HEK293 (cell line): ENCODE measurements at regions not wholly inside any gene's neighbourhood (a gene's known extent, or its start where the extent isn't known, plus 50 kb on each side); places are given as distances from the start of the nearest gene placed in this dataset.

Source experiments
- CTCF ChIP-seq: fragments of 450-650 bp; formaldehyde crosslinking; IDR thresholded peaks from 2 replicates; pipeline ENCODE4 v1.5.1; 2016; ENCODE audit warnings: missing biosample characterization, missing genetic modification characterization
- ZBTB21 ChIP-seq: fragments of 450-650 bp; formaldehyde crosslinking; IDR thresholded peaks from 2 replicates; pipeline ENCODE4 v1.5.1; 2017; ENCODE audit warnings: missing biosample characterization, missing genetic modification characterization
- ZNF175 ChIP-seq: fragments of 450-650 bp; formaldehyde crosslinking; IDR thresholded peaks from 2 replicates; pipeline ENCODE4 v1.5.1; 2016; ENCODE audit warnings: missing biosample characterization, missing genetic modification characterization
- ZNF184 ChIP-seq: fragments of 450-650 bp; IDR thresholded peaks from 2 replicates; pipeline ENCODE4 v1.5.1; 2018; ENCODE audit warnings: missing biosample characterization, mild to moderate bottlenecking, missing genetic modification characterization
- ZSCAN30 ChIP-seq: fragments of 450-650 bp; IDR thresholded peaks from 2 replicates; pipeline ENCODE4 v1.5.1; 2018; ENCODE audit warnings: missing biosample characterization, mild to moderate bottlenecking, missing genetic modification characterization, moderate library complexity
- TF ChIP-seq, protein P1 (sequence below): fragments of 450-650 bp; formaldehyde crosslinking; IDR thresholded peaks from 2 replicates; pipeline ENCODE4 v1.5.1; 2016; ENCODE audit warnings: missing biosample characterization, missing genetic modification characterization, low read depth

GRCh38 chr7:17046259-17046658 lies 164.5 kb upstream of the AGR3 start:
- TF ChIP-seq CTCF (tag by site-specific recombination) = no peak
- TF ChIP-seq, protein P1, sequence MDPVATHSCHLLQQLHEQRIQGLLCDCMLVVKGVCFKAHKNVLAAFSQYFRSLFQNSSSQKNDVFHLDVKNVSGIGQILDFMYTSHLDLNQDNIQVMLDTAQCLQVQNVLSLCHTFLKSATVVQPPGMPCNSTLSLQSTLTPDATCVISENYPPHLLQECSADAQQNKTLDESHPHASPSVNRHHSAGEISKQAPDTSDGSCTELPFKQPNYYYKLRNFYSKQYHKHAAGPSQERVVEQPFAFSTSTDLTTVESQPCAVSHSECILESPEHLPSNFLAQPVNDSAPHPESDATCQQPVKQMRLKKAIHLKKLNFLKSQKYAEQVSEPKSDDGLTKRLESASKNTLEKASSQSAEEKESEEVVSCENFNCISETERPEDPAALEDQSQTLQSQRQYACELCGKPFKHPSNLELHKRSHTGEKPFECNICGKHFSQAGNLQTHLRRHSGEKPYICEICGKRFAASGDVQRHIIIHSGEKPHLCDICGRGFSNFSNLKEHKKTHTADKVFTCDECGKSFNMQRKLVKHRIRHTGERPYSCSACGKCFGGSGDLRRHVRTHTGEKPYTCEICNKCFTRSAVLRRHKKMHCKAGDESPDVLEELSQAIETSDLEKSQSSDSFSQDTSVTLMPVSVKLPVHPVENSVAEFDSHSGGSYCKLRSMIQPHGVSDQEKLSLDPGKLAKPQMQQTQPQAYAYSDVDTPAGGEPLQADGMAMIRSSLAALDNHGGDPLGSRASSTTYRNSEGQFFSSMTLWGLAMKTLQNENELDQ (tag by site-specific recombination) = no peak
- no peak for TF ChIP-seq ZBTB21 (tag by site-specific recombination)
- no peak for TF ChIP-seq ZNF175 (tag by site-specific recombination)
- no peak for TF ChIP-seq ZNF184 (tag by site-specific recombination)
- TF ChIP-seq ZSCAN30 (tag by site-specific recombination) = no peak
